Chondrocyte (in vitro differentiated cells): ENCODE measurements at regions not wholly inside any gene's neighbourhood (a gene's known extent, or its start where the extent isn't known, plus 50 kb on each side); places are given as distances from the start of the nearest gene placed in this dataset.

Experiments used
- DNase-seq: peaks from one replicate; pipeline ENCODE4 v3.0.0; 2021; ENCODE audit warnings: mixed read lengths, low spot score
- H3K27ac Mint-ChIP-seq: one replicate; pipeline ENCODE4 v1.8.0; 2021; ENCODE audit warnings: mild to moderate bottlenecking, moderate library complexity, mixed read lengths; ENCODE audit not compliant: unreplicated experiment
- H3K27me3 Mint-ChIP-seq: 2 replicates; pipeline ENCODE4 v1.8.0; 2021; ENCODE audit warnings: low read depth, mixed read lengths
- H3K36me3 Mint-ChIP-seq: 2 replicates; pipeline ENCODE4 v1.8.0; 2021; ENCODE audit warnings: low read depth, mixed read lengths
- H3K4me1 Mint-ChIP-seq: 2 replicates; pipeline ENCODE4 v1.8.0; 2021; ENCODE audit warnings: low read depth, mild to moderate bottlenecking, mixed read lengths
- H3K4me3 Mint-ChIP-seq: one replicate; pipeline ENCODE4 v1.8.0; 2021; ENCODE audit warnings: mild to moderate bottlenecking, moderate library complexity, mixed read lengths; ENCODE audit not compliant: unreplicated experiment
- H3K9me3 Mint-ChIP-seq: 2 replicates; pipeline ENCODE4 v1.8.0; 2021; ENCODE audit warnings: low read depth, mixed read lengths
- TF ChIP-seq, protein P1 (sequence below): fragments of 200-600 bp; sonication (generic); IDR thresholded peaks from 2 replicates; pipeline ENCODE4 v1.5.0; 2021; ENCODE audit warnings: antibody characterized with exemption, mild to moderate bottlenecking, moderate library complexity

- no peak overlapping the region for H3K27ac Mint-ChIP-seq
- no peaks in the 10 kb centered on the region for H3K36me3 Mint-ChIP-seq
- H3K4me3 Mint-ChIP-seq, result no peak overlapping the region
- peaks cover 13% of the 10 kb centered on the region for H3K27me3 Mint-ChIP-seq
- DNase-seq, result no peak
- H3K9me3 Mint-ChIP-seq, result no peaks in the 10 kb centered on the region
- H3K4me1 Mint-ChIP-seq, result no peaks in the 10 kb centered on the region
- TF ChIP-seq, protein P1, sequence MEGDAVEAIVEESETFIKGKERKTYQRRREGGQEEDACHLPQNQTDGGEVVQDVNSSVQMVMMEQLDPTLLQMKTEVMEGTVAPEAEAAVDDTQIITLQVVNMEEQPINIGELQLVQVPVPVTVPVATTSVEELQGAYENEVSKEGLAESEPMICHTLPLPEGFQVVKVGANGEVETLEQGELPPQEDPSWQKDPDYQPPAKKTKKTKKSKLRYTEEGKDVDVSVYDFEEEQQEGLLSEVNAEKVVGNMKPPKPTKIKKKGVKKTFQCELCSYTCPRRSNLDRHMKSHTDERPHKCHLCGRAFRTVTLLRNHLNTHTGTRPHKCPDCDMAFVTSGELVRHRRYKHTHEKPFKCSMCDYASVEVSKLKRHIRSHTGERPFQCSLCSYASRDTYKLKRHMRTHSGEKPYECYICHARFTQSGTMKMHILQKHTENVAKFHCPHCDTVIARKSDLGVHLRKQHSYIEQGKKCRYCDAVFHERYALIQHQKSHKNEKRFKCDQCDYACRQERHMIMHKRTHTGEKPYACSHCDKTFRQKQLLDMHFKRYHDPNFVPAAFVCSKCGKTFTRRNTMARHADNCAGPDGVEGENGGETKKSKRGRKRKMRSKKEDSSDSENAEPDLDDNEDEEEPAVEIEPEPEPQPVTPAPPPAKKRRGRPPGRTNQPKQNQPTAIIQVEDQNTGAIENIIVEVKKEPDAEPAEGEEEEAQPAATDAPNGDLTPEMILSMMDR, result no peak
Measured at GRCh38 chr16:54718376-54718775, 212.3 kb upstream of the IRX5 start.

GRCh38 chr16:54715011-54715410 is 215.7 kb upstream of the IRX5 start:
- Mint-ChIP-seq H3K27ac (no peak overlapping the region), H3K4me3 (no peak overlapping the region), H3K27me3 (peaks cover 8% of the 10 kb centered on the region), H3K9me3 (no peaks in the 10 kb centered on the region), H3K4me1 (no peaks in the 10 kb centered on the region), H3K36me3 (no peaks in the 10 kb centered on the region)
- no peak for DNase-seq
- TF ChIP-seq, protein P1, result no peak

DNA sequence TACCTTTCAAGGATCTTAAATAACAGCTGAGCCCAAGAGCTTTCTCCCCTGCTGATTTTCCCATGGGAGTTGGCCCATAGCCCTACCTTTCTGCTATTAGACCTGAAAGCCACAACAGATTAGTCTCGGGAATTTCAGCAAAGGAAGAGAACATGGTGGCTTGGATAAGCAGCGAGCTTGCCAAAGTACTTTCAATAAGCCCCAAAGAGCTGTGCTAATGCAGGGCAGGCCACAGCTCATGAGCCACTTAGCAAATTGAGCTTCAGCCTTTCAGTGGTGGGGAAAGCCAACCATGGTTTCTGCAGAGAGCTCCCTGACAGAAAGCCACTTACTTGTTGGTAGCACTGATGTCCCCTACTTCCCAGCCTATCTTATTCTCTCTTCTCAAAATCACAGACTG is 217.8 kb upstream of the IRX5 start:
- TF ChIP-seq, protein P1, result no peak
- H3K27ac Mint-ChIP-seq, result no peak overlapping the region
- H3K9me3 Mint-ChIP-seq, result no peaks in the 10 kb centered on the region
- no peaks in the 10 kb centered on the region for H3K4me1 Mint-ChIP-seq
- DNase-seq, result no peak
- no peak overlapping the region for H3K4me3 Mint-ChIP-seq
- H3K36me3 Mint-ChIP-seq, result no peaks in the 10 kb centered on the region
- peaks cover 9% of the 10 kb centered on the region for H3K27me3 Mint-ChIP-seq

DNA sequence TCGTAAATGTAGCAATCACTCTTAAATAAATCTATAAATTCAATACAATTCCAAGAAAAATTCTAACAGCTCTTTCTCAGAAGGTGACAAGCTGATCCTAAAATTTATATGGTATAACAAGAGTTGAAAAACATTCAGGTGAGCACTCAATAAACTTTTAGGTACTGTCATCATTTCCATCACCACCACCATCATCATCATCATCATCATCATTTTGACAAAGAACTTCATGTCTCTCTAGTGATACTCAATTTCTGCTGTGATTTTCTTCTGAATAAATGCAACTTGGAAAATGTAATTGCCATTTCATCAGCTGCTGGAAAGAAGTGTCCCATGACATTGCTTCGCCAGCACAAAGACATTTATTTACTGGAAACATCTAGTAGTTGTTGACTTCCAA is 222.9 kb upstream of the IRX5 start:
- Mint-ChIP-seq H3K4me1 (no peaks in the 10 kb centered on the region), H3K36me3 (no peaks in the 10 kb centered on the region)

DNA sequence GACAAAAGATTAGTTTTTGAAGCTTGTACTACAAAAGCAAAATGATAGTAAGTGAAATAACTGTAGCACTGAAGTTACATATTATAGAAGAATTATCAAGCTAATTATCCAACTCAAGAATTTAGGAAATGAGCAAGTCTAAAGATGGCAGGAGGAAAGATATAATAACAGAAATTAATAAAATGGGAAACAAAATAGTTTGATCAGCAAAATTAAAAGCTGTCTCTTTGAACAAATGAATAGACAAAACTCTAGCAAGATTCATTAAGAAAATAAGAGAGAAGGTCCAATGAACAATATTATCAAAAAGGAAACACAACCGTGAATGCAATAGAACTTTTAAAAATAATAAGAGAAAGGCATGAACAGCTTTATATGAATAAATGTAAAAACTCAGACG is 224.3 kb upstream of the IRX5 start:
- H3K27ac Mint-ChIP-seq, result no peak overlapping the region
- no peak overlapping the region for H3K4me3 Mint-ChIP-seq
- TF ChIP-seq, protein P1, result no peak
- no peaks in the 10 kb centered on the region for H3K4me1 Mint-ChIP-seq
- peaks cover 8% of the 10 kb centered on the region for H3K9me3 Mint-ChIP-seq
- DNase-seq, result no peak
- peaks cover 2% of the 10 kb centered on the region for H3K27me3 Mint-ChIP-seq
- no peaks in the 10 kb centered on the region for H3K36me3 Mint-ChIP-seq

More for the DNA sequence above, 222.9 kb upstream of the IRX5 start:
- no peak for DNase-seq
- no peak overlapping the region for H3K27ac Mint-ChIP-seq
- no peak overlapping the region for H3K4me3 Mint-ChIP-seq
- H3K9me3 Mint-ChIP-seq, result peaks cover 7% of the 10 kb centered on the region
- TF ChIP-seq, protein P1, result no peak
- peaks cover 5% of the 10 kb centered on the region for H3K27me3 Mint-ChIP-seq
